Transverse colon (tissue), 4 donors: ENCODE measurements at regions not wholly inside any gene's neighbourhood (a gene's known extent, or its start where the extent isn't known, plus 50 kb on each side); places are given as distances from the start of the nearest gene placed in this dataset.

Experiments
- DNase-seq: peaks from one replicate; pipeline ENCODE4 v3.0.0-alpha.2; 2019
- H3K27ac ChIP-seq, 4 donors: fragments of 200-600 bp; sonication (generic); 2 replicates each; pipeline ENCODE4 v1.5.1; 2016 to 2018; ENCODE audit warnings: inconsistent platforms in 4 of 4
- H3K27me3 ChIP-seq: fragments of 200-600 bp; sonication (generic); 2 replicates; pipeline ENCODE4 v1.5.1; 2017; ENCODE audit warnings: inconsistent platforms
- H3K36me3 ChIP-seq, 4 donors: fragments of 200-600 bp; sonication (generic); 2 replicates each; pipeline ENCODE4 v1.5.1; 2017 to 2019; ENCODE audit warnings: inconsistent platforms in 4 of 4
- H3K4me1 ChIP-seq, 4 donors: fragments of 200-600 bp; sonication (generic); 2 replicates each; pipeline ENCODE4 v1.5.1; 2017 to 2020; ENCODE audit warnings: inconsistent platforms in 4 of 4
- H3K4me3 ChIP-seq, 4 donors: fragments of 200-600 bp; sonication (generic); 1 replicate in 1 of 4; 2 replicates in 3 of 4; pipeline versions ENCODE4 v1.5.1 to v1.6.1; 2017 to 2019; ENCODE audit warnings: inconsistent platforms in 4 of 4
- H3K9me3 ChIP-seq, 2 donors: fragments of 200-600 bp; sonication (generic); 2 replicates each; pipeline ENCODE4 v1.5.1; 2017 to 2019; ENCODE audit warnings: inconsistent platforms in 2 of 2
- EP300 ChIP-seq: sonication (generic); formaldehyde crosslinking; IDR thresholded peaks from one replicate; pipeline ENCODE4 v1.6.1; 2017; ENCODE audit warnings: antibody characterized with exemption, low read depth
- POLR2A ChIP-seq: fragments of 450-650 bp; IDR thresholded peaks from one replicate; pipeline ENCODE4 v1.6.1; 2016; ENCODE audit warnings: antibody characterized with exemption, mild to moderate bottlenecking, moderate library complexity
- POLR2AphosphoS5 ChIP-seq, 3 donors: sonication (generic); formaldehyde crosslinking; IDR thresholded peaks; one replicate each; pipeline ENCODE4 v1.6.1; 2016; ENCODE audit warnings: antibody characterized with exemption in 3 of 3
- WGBS, 2 donors: methylation state at CpG; one replicate each; pipeline ENCODE4 v1.1.5; 2018; ENCODE audit warnings: low coverage in 1 of 2; 5-methylcytosine and 5-hydroxymethylcytosine counted together
- in situ Hi-C, 4 donors: fragments of 200-750 bp; cut with MboI; loops; one replicate each; pipeline versions ENCODE4 v1.15.0 to v1.15.1; 2017; ENCODE audit warnings: low sequenced_read_pairs in 3 of 4, low pct_ligation_motif_present in 1 of 4, low pct_unique_long_range_greater_than_20kb in 1 of 4
- intact Hi-C: fragments of 100-400 bp; cut with DNase I; formaldehyde crosslinking; loops from one replicate; pipeline ENCODE4 v1.15.1; 2023; ENCODE audit warnings: low total_unique reads
- TF ChIP-seq, protein P1 (sequence below), 5 experiments: fragments of 200-600 bp in 3 of 5; fragments of 450-650 bp in 2 of 5; sonication (generic) in 3 of 5; IDR thresholded peaks; 1 replicate in 2 of 5; 2 replicates in 3 of 5; pipeline ENCODE4 v1.5.1; 2016 to 2017; ENCODE audit warnings: antibody characterized with exemption in 5 of 5, inconsistent platforms in 3 of 5, mild to moderate bottlenecking in 2 of 5, moderate library complexity in 1 of 5

DNA sequence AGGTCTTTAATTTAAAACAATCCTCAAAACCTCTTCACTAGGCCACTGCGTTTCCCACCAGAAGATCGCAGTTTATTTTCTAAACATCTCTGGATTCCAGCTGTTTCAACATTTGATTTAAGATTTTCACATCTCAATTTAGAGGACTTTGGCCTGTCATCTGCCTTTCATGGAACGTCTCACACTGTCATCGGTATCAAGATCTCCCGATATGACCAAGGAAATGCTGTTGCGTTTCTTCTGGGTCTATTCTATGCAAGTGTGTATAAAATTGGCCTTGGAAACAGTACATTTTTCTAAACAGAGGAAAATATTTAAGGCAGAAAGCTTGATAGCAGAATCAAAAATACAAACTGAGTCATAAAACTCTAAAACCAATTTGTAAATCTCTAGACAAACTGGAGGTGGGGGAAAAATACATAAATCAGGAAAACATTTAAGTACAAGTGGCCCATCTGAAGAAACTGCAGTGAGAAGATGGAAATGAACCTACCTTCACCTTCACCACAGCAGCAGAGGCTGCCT, 53.6 kb upstream of the SIMC1 start:
- Histone ChIP-seq H3K4me3 (no peak overlapping the region), H3K9me3 (no peaks in the 10 kb centered on the region), H3K36me3 (no peaks in the 10 kb centered on the region), H3K4me1 (no peaks in the 10 kb centered on the region), H3K27ac (no peak overlapping the region), H3K27me3 (no peaks in the 10 kb centered on the region)
- intact Hi-C loops, result no loop called here
- no peak for DNase-seq
- TF ChIP-seq POLR2AphosphoS5 (IDR thresholded peaks at IDR 0.05) (no peak), POLR2A (no peak), EP300 (no peak)
- TF ChIP-seq, protein P1, sequence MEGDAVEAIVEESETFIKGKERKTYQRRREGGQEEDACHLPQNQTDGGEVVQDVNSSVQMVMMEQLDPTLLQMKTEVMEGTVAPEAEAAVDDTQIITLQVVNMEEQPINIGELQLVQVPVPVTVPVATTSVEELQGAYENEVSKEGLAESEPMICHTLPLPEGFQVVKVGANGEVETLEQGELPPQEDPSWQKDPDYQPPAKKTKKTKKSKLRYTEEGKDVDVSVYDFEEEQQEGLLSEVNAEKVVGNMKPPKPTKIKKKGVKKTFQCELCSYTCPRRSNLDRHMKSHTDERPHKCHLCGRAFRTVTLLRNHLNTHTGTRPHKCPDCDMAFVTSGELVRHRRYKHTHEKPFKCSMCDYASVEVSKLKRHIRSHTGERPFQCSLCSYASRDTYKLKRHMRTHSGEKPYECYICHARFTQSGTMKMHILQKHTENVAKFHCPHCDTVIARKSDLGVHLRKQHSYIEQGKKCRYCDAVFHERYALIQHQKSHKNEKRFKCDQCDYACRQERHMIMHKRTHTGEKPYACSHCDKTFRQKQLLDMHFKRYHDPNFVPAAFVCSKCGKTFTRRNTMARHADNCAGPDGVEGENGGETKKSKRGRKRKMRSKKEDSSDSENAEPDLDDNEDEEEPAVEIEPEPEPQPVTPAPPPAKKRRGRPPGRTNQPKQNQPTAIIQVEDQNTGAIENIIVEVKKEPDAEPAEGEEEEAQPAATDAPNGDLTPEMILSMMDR (IDR thresholded peaks at IDR 0.05), result no peak
- 75 to 84% methylated on average over 6 of the region's 6 CpGs for WGBS, 2 donors
- in situ Hi-C loops, result no loop called here

DNA sequence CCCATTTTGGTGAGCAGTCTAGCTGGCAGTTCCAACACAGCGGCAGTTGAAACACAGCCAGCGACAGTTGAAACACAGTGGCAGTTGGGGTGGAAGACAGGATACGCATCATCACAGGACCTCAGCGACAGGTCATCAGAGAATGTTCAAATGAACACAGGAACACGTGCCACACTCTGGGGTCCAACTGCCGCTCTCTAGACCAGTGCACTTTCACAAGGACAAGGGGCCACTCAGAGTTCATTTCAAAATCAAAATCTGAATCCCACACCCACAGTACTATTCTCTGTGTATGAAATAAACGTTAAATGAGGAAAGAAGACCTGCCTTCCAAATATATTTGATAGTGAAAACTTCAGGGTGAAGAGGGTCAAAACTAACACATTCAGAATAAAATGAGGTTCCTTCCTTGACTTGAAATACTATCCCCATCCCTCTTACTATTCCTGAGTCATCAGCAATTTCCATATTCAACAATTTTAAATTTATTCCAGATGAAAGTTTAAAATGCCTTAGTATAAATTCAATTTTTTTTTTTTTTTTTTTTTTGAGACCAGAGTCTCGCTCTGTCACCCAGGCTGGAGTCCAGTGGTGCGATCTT, 53.0 kb upstream of the SIMC1 start:
- no peaks in the 10 kb centered on the region for H3K27me3 ChIP-seq
- in situ Hi-C loops, result no loop called here
- H3K4me1 ChIP-seq, result no peaks in the 10 kb centered on the region
- intact Hi-C loops, result no loop called here
- DNase-seq, result no peak
- H3K4me3 ChIP-seq, result no peak overlapping the region
- no peak overlapping the region for H3K27ac ChIP-seq
- no peaks in the 10 kb centered on the region for H3K36me3 ChIP-seq
- 75 to 76% methylated on average over 7 to 9 of the region's 9 CpGs for WGBS, 2 donors
- no peak for TF ChIP-seq POLR2A
- TF ChIP-seq POLR2AphosphoS5 (IDR thresholded peaks at IDR 0.05), result no peak
- no peak for TF ChIP-seq EP300
- TF ChIP-seq, protein P1 (IDR thresholded peaks at IDR 0.05), result no peak
- H3K9me3 ChIP-seq, result no peaks in the 10 kb centered on the region

DNA sequence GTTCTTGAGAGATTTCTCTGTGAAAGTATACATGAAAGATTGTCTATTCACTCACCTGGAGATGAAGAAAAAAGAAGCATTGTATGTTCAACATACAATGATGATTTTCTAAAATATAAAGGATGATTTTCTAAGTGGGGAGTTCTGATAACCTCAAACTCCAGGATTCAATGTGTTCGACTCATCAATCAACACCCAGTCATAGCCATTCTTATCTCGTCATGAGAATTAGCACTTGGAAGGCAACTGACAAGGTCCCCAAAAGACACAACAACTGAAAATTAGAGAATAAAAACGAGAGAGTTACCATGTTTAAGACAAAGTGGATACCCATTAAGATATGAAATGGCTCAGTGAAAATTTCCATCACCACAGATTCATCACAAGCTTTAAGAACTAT, 52.1 kb upstream of the SIMC1 start:
- no peak overlapping the region for H3K4me3 ChIP-seq
- H3K36me3 ChIP-seq, result no peaks in the 10 kb centered on the region
- TF ChIP-seq POLR2AphosphoS5 (IDR thresholded peaks at IDR 0.05), result no peak
- TF ChIP-seq, protein P1 (IDR thresholded peaks at IDR 0.05), result no peak
- TF ChIP-seq EP300, result no peak
- no peak for TF ChIP-seq POLR2A
- no peak for DNase-seq
- H3K27me3 ChIP-seq, result no peaks in the 10 kb centered on the region
- H3K4me1 ChIP-seq, result no peaks in the 10 kb centered on the region
- intact Hi-C loops, result no loop called here
- 77% methylated on average over 3 of the region's 3 CpGs for WGBS, 2 donors
- no peak overlapping the region for H3K27ac ChIP-seq
- no peaks in the 10 kb centered on the region for H3K9me3 ChIP-seq
- in situ Hi-C loops, result no loop called here

DNA sequence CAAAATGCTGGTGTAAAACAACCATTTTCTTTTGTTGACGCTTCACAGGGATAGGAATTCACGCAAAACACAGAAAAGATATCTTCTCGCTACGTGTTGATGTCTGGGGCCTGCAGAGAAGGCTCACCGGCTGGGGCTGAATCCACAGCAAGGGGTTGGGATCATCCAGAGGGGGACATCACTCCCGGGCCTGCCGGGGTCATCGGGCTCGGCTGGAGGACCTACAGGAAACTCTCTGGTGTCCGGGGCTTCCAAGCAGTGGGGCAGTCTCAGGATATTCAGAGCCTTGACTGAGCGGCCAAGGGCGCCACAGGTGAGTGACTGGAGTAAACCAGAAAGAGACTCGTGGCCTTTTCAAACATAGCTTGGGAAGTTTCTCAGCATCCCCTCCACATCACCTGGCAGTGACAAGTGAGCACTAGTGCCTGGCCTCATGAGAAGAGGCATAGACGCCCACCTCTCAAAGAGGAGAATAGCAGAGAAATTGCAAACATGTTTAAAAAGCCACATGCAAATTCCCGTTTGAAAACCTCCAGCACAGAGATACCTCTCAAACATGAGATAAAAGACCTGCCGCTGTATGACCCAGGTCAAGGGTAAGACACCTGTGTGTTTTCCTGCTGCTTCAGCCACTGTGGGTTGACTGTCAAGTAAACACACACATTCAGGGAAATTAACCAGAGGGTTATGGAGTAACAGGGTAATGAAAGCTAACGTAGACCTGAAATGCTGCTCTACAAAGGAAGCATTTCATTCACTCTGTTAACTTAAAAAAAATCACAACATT, 50.8 kb upstream of the SIMC1 start:
- H3K27ac ChIP-seq, result no peak overlapping the region
- no peaks in the 10 kb centered on the region for H3K36me3 ChIP-seq
- H3K4me3 ChIP-seq, result no peak overlapping the region
- intact Hi-C loops (no loop called here), in situ Hi-C loops (no loop called here)
- no peaks in the 10 kb centered on the region for H3K9me3 ChIP-seq
- DNase-seq, result no peak
- no peaks in the 10 kb centered on the region for H3K4me1 ChIP-seq
- TF ChIP-seq EP300 (no peak), POLR2AphosphoS5 (IDR thresholded peaks at IDR 0.05) (no peak), POLR2A (no peak)
- TF ChIP-seq, protein P1 (IDR thresholded peaks at IDR 0.05), result no peak
- 70 to 72% methylated on average over 6 to 17 of the region's 17 CpGs for WGBS, 2 donors
- H3K27me3 ChIP-seq, result peaks cover 9% of the 10 kb centered on the region
